ENCODE measurements at regions not wholly inside any gene's neighbourhood (a gene's known extent, or its start where the extent isn't known, plus 50 kb on each side); places are given as distances from the start of the nearest gene placed in this dataset.

DNA sequence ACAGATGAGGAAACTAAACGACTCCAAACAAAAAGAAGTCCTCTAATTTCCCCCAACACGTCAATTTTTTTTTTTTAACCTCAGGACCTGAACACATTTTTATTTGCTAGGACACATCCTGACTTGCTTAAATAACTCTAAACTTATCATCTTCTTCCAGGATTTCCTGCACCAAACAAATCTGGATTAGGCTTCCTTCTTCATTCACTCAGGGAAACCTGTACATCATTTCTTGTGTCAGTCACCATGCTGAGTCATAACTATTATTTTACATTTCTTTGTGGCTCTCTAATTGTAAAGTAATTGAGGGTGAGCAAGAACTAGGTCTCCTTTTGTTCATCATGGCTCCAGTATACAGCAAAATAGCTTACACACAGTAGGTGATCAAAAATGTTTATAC lies 433.4 kb upstream of the GBE1 start:
- TF ChIP-seq, protein P1, sequence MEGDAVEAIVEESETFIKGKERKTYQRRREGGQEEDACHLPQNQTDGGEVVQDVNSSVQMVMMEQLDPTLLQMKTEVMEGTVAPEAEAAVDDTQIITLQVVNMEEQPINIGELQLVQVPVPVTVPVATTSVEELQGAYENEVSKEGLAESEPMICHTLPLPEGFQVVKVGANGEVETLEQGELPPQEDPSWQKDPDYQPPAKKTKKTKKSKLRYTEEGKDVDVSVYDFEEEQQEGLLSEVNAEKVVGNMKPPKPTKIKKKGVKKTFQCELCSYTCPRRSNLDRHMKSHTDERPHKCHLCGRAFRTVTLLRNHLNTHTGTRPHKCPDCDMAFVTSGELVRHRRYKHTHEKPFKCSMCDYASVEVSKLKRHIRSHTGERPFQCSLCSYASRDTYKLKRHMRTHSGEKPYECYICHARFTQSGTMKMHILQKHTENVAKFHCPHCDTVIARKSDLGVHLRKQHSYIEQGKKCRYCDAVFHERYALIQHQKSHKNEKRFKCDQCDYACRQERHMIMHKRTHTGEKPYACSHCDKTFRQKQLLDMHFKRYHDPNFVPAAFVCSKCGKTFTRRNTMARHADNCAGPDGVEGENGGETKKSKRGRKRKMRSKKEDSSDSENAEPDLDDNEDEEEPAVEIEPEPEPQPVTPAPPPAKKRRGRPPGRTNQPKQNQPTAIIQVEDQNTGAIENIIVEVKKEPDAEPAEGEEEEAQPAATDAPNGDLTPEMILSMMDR (IDR thresholded peaks at IDR 0.05), result no peak
- TF ChIP-seq POLR2A (IDR thresholded peaks at IDR 0.05), result no peak

Data from upper lobe of left lung (tissue), 4 donors.